Fibroblast of villous mesenchyme (primary cell): ENCODE measurements at regions not wholly inside any gene's neighbourhood (a gene's known extent, or its start where the extent isn't known, plus 50 kb on each side); places are given as distances from the start of the nearest gene placed in this dataset.

ENCODE experiments used
- DNase-seq: peaks from one replicate; pipeline ENCODE4 v3.0.0-alpha.2; 2010; ENCODE audit warnings: low read depth
- H3K4me3 ChIP-seq: 2 replicates; pipeline ENCODE4 v1.5.1; 2011; ENCODE audit warnings: low read depth, mild to moderate bottlenecking, low read length
- TF ChIP-seq, protein P1 (sequence below): IDR thresholded peaks from 2 replicates; pipeline ENCODE4 v1.5.1; 2012; ENCODE audit warnings: low read depth, mild to moderate bottlenecking, low read length; ENCODE audit not compliant: insufficient read depth

DNA sequence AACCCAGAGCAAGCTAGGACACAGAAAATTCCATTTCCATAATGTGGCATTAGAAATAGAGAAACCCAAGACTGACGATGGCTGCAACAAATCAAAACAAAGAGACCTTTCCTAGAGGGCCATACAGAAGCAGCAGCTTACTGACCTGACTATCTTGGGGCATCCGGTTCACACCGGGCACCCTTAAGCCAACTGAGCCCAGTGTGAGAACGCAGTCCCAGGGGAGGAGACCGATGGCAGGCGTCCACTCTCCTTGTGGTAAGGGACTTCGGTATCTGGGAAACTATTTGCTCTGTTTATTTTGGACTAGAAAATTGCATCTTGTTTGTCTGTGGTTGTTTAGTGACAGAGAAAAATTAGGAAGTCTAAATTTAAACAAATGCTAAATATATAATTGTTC lies 244.8 kb upstream of the COPS8 start:
- TF ChIP-seq, protein P1, sequence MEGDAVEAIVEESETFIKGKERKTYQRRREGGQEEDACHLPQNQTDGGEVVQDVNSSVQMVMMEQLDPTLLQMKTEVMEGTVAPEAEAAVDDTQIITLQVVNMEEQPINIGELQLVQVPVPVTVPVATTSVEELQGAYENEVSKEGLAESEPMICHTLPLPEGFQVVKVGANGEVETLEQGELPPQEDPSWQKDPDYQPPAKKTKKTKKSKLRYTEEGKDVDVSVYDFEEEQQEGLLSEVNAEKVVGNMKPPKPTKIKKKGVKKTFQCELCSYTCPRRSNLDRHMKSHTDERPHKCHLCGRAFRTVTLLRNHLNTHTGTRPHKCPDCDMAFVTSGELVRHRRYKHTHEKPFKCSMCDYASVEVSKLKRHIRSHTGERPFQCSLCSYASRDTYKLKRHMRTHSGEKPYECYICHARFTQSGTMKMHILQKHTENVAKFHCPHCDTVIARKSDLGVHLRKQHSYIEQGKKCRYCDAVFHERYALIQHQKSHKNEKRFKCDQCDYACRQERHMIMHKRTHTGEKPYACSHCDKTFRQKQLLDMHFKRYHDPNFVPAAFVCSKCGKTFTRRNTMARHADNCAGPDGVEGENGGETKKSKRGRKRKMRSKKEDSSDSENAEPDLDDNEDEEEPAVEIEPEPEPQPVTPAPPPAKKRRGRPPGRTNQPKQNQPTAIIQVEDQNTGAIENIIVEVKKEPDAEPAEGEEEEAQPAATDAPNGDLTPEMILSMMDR = no peak
- DNase-seq = no peak
- H3K4me3 ChIP-seq = no peak overlapping the region

DNA sequence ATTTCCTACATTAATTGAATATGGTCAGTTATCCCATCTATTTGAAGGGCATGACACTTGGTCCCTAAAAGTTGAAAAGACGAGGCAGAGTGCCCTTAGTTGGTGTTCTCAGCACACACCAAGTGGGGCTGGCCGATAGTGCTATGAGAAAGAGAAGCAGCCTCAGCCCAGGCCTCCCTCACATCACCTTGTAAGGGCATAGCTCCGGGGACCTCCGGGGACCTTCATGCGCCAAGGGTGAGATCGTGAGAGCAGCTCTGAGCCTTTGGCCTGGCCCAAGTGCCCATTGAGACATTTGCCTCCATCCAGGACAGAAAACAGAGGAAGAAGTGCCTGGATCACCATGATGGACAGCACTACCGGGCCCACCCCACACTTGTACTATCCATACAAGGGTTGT lies 244.3 kb upstream of the COPS8 start:
- DNase-seq = no peak
- H3K4me3 ChIP-seq = no peak overlapping the region
- TF ChIP-seq, protein P1 = no peak

DNA sequence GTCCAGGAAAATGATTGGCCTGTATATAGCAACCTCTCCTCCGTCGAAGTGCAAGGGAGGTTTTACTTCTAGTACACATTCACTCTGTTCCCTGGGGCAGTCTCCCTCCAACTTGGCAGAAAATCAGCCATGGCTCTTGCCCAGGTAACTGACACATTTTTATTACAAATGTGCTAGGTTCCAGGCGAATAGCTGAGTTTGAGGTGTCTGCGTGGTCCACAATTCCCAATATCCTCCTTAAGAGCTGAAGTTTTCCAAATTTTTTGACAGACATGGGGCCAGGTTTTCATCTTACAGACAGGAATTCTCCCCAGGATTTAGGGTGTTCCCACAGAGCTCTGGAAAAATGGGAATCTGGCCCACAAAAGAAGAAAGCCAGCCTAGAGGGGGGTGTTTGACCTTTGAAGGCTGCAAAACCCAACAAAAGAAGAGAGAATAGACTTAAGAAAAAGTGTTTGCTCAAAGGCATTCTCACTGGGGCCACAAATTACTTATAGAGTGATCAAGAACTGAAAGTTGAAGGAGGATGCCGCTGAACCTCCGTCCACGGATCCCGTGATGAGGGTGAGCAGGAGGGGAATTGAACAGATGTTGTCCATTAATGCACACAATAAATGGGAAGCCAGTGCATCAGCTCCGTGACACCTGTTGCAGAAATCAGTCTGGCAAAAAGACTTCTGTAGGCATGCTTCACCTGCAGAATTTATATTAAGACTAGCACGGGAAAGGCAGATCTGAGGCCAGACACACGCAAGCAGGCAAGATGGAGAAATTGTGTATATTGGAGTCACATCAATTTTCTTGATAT lies 242.3 kb upstream of the COPS8 start:
- DNase-seq = no peak
- TF ChIP-seq, protein P1 = no peak
- no peak overlapping the region for H3K4me3 ChIP-seq

DNA sequence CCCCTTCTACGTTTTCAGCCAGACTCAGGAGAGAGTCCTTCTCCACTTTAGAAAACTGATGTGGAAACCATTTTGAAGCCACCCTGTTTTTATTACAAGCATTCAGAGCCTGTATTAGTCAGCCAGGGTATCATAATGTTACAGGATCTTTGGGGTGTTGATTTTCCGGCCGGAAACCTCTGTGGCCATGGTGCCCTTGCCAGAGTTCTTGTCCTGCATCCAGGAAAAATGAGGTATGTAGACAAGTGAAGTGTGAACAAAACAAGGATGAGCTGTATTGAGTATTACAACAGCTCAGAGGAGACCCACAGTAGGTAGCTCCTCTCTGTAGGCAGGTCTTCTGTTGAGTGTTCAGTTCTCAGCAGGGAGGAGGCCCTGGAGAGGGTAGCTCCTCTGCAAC lies 241.0 kb upstream of the COPS8 start:
- DNase-seq = no peak
- H3K4me3 ChIP-seq = no peak overlapping the region
- TF ChIP-seq, protein P1 = no peak

DNA sequence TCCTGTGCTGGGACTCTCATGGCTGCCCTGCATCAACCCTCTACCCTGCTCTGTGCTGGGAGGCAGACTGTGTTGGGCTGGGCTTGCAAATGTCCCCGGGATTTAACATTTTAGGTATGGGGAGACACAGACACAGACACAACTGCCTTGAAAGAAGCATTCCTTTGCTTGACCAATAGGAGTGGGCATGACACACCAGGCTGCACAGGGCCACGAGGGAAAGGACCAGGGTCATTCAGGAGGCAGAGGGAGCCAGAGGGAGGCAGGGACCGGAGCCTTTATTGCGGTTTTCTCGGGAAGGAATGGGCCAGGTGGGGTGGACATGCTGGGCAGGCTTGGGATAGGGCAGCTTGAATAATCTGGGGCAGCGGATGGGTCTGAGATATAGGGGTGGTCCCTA lies 238.7 kb upstream of the COPS8 start:
- no peak for DNase-seq

DNA sequence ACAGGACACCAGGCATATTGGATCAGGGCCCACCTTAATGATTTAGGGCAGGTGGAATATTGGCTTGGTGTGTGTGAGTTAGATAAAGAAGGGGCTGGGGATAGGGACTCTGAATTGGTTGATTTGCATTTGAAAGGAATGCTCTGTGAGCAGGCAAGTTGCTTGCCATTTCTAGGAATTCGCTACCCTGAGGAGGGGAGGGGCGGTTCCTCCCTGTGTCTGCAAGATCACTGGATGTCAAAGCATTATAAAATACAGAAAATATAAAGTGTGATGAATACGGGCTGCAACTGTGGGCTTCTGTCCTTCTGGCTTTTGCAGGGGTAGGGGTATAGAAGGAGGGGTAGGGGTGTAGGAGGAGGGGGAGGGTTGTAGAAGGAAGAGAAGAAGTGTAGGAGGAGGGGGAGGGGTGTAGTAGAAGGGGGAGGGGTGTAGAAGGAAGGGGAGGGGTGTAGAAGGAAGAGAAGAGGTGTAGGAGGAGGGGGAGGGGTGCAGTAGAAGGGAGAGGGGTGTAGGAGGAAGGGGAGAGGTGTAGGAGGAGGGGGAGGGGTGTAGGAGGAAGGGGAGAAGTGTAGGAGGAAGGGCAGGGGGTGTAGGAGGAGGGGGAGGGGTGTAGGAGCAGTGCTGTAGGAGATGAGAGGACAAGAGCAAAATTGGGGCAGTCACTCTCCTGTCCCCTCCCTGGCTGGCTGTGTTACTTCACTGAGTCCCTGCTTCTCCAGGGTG lies 238.0 kb upstream of the COPS8 start:
- DNase-seq = no peak
- TF ChIP-seq, protein P1 = no peak
- H3K4me3 ChIP-seq = no peak overlapping the region

More for the DNA sequence above, 238.7 kb upstream of the COPS8 start:
- no peak overlapping the region for H3K4me3 ChIP-seq
- TF ChIP-seq, protein P1 = no peak
